ENCODE measurements at regions not wholly inside any gene's neighbourhood (a gene's known extent, or its start where the extent isn't known, plus 50 kb on each side); places are given as distances from the start of the nearest gene placed in this dataset.

- TF ChIP-seq FOXP1 (CRISPR knock-in tag; IDR thresholded peaks at IDR 0.05; ENCODE audit: borderline replicate concordance) (no peak), CTCF (IDR thresholded peaks at IDR 0.05) (no peak), KAT7 (CRISPR knock-in tag; IDR thresholded peaks at IDR 0.05; ENCODE audit: borderline replicate concordance) (no peak), HMGA2 (CRISPR knock-in tag; IDR thresholded peaks at IDR 0.05) (no peak), SP1 (CRISPR knock-in tag; conservative IDR thresholded peaks at IDR 0.05) (no peak)
- TF ChIP-seq, protein P1, sequence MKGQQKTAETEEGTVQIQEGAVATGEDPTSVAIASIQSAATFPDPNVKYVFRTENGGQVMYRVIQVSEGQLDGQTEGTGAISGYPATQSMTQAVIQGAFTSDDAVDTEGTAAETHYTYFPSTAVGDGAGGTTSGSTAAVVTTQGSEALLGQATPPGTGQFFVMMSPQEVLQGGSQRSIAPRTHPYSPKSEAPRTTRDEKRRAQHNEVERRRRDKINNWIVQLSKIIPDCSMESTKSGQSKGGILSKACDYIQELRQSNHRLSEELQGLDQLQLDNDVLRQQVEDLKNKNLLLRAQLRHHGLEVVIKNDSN (CRISPR knock-in tag; IDR thresholded peaks at IDR 0.05): no peak
- TF ChIP-seq, protein P2, sequence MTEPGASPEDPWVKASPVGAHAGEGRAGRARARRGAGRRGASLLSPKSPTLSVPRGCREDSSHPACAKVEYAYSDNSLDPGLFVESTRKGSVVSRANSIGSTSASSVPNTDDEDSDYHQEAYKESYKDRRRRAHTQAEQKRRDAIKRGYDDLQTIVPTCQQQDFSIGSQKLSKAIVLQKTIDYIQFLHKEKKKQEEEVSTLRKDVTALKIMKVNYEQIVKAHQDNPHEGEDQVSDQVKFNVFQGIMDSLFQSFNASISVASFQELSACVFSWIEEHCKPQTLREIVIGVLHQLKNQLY (CRISPR knock-in tag; IDR thresholded peaks at IDR 0.05): no peak
These were observed 184.5 kb downstream of the TANC2 start for GRCh38 chr17:63150490-63150889.

Measured in WTC11 (cell line).